WTC11 (cell line): ENCODE measurements at regions not wholly inside any gene's neighbourhood (a gene's known extent, or its start where the extent isn't known, plus 50 kb on each side); places are given as distances from the start of the nearest gene placed in this dataset.

Experiments
- ATF2 ChIP-seq: sonication (generic); formaldehyde crosslinking; IDR thresholded peaks from 2 replicates; pipeline ENCODE4 v1.8.1; 2022; ENCODE audit warnings: low read depth, missing genetic modification reagents, borderline replicate concordance
- CREM ChIP-seq: sonication (generic); formaldehyde crosslinking; IDR thresholded peaks from 2 replicates; pipeline ENCODE4 v1.8.1; 2022; ENCODE audit warnings: mild to moderate bottlenecking, missing genetic modification reagents, moderate library complexity
- ETV6 ChIP-seq: sonication (generic); formaldehyde crosslinking; IDR thresholded peaks from 2 replicates; pipeline ENCODE4 v1.8.1; 2022; ENCODE audit warnings: mild to moderate bottlenecking, missing genetic modification reagents
- FOXK1 ChIP-seq: sonication (generic); formaldehyde crosslinking; IDR thresholded peaks from 2 replicates; pipeline ENCODE4 v1.8.0; 2022; ENCODE audit warnings: mild to moderate bottlenecking, moderate library complexity, missing genetic modification reagents
- JUN ChIP-seq: sonication (generic); formaldehyde crosslinking; IDR thresholded peaks from 2 replicates; pipeline ENCODE4 v1.8.0; 2023; ENCODE audit warnings: mild to moderate bottlenecking, missing genetic modification reagents
- KAT7 ChIP-seq: sonication (generic); formaldehyde crosslinking; IDR thresholded peaks from 2 replicates; pipeline ENCODE4 v1.8.1; 2023; ENCODE audit warnings: missing genetic modification reagents, mild to moderate bottlenecking, borderline replicate concordance
- SP1 ChIP-seq: sonication (generic); formaldehyde crosslinking; conservative IDR thresholded peaks from 2 replicates; pipeline ENCODE4 v1.8.1; 2022; ENCODE audit warnings: missing genetic modification reagents
- ZNF138 ChIP-seq: sonication (generic); formaldehyde crosslinking; conservative IDR thresholded peaks from 2 replicates; pipeline ENCODE4 v1.8.1; 2022; ENCODE audit warnings: mild to moderate bottlenecking, moderate library complexity, missing genetic modification reagents
- TF ChIP-seq, protein P1 (sequence below): fragments of 200-600 bp; IDR thresholded peaks from 2 replicates; pipeline ENCODE4 v1.8.0; 2022; ENCODE audit warnings: antibody characterized with exemption
- TF ChIP-seq, protein P2 (sequence below): fragments of 250-450 bp; sonication (Bioruptor Pico); IDR thresholded peaks from 2 replicates; pipeline ENCODE4 v1.9.0; 2021; ENCODE audit warnings: mild to moderate bottlenecking

DNA sequence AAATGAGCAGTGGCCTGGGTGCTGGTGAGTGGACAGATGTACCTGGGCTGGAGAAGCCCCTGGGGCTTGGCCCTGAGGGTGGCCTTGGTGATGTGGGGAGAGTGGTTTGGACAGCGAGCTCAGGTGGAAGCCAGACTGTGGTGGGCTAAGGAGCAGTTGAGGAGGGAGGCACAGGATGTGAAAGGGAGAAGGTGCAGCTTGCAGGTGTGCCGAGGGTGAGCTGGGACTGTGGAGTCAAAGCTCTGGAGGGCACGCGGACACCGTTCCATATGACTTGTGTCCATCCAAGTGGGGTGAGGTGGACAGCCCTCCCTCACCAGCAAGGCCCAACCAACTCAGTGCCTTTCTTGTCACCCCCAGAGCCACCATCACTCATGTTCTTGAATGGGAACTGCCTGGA is 170.8 kb upstream of the ZNF267 start:
- TF ChIP-seq, protein P1, sequence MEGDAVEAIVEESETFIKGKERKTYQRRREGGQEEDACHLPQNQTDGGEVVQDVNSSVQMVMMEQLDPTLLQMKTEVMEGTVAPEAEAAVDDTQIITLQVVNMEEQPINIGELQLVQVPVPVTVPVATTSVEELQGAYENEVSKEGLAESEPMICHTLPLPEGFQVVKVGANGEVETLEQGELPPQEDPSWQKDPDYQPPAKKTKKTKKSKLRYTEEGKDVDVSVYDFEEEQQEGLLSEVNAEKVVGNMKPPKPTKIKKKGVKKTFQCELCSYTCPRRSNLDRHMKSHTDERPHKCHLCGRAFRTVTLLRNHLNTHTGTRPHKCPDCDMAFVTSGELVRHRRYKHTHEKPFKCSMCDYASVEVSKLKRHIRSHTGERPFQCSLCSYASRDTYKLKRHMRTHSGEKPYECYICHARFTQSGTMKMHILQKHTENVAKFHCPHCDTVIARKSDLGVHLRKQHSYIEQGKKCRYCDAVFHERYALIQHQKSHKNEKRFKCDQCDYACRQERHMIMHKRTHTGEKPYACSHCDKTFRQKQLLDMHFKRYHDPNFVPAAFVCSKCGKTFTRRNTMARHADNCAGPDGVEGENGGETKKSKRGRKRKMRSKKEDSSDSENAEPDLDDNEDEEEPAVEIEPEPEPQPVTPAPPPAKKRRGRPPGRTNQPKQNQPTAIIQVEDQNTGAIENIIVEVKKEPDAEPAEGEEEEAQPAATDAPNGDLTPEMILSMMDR: no peak
- TF ChIP-seq ETV6 (CRISPR knock-in tag) (no peak), SP1 (no peak), ZNF138 (CRISPR knock-in tag) (no peak), CREM (CRISPR knock-in tag) (no peak), FOXK1 (CRISPR knock-in tag) (no peak), KAT7 (CRISPR knock-in tag) (no peak), ATF2 (CRISPR knock-in tag) (no peak), JUN (CRISPR knock-in tag) (no peak)
- TF ChIP-seq, protein P2, sequence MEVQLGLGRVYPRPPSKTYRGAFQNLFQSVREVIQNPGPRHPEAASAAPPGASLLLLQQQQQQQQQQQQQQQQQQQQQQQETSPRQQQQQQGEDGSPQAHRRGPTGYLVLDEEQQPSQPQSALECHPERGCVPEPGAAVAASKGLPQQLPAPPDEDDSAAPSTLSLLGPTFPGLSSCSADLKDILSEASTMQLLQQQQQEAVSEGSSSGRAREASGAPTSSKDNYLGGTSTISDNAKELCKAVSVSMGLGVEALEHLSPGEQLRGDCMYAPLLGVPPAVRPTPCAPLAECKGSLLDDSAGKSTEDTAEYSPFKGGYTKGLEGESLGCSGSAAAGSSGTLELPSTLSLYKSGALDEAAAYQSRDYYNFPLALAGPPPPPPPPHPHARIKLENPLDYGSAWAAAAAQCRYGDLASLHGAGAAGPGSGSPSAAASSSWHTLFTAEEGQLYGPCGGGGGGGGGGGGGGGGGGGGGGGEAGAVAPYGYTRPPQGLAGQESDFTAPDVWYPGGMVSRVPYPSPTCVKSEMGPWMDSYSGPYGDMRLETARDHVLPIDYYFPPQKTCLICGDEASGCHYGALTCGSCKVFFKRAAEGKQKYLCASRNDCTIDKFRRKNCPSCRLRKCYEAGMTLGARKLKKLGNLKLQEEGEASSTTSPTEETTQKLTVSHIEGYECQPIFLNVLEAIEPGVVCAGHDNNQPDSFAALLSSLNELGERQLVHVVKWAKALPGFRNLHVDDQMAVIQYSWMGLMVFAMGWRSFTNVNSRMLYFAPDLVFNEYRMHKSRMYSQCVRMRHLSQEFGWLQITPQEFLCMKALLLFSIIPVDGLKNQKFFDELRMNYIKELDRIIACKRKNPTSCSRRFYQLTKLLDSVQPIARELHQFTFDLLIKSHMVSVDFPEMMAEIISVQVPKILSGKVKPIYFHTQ (CRISPR knock-in tag): no peak
